ENCODE measurements at regions not wholly inside any gene's neighbourhood (a gene's known extent, or its start where the extent isn't known, plus 50 kb on each side); places are given as distances from the start of the nearest gene placed in this dataset.

GRCh38 chr22:47379037-47379436, 616.6 kb downstream of the TBC1D22A start:
- TF ChIP-seq CTCF (IDR thresholded peaks at IDR 0.05; ENCODE audit: low read depth, low read length, poor library complexity, severe bottlenecking) (no peak), EZH2phosphoT487 (IDR thresholded peaks at IDR 0.05; ENCODE audit: borderline replicate concordance, low read length) (no peak)
